ES-I3 (cell line): ENCODE measurements at regions not wholly inside any gene's neighbourhood (a gene's known extent, or its start where the extent isn't known, plus 50 kb on each side); places are given as distances from the start of the nearest gene placed in this dataset.

Experiments used
- H3K36me3 ChIP-seq: 2 replicates; pipeline ENCODE4 v1.6.1; 2013; ENCODE audit warnings: mild to moderate bottlenecking, low read length, control low read depth, moderate library complexity; ENCODE audit not compliant: insufficient read depth
- H3K4me1 ChIP-seq: 2 replicates; pipeline ENCODE4 v1.6.1; 2013; ENCODE audit warnings: mild to moderate bottlenecking, control low read depth, low read length; ENCODE audit not compliant: insufficient read depth
- H3K9ac ChIP-seq: 2 replicates; pipeline ENCODE4 v1.6.1; 2013; ENCODE audit warnings: low read depth, mild to moderate bottlenecking, low read length, moderate library complexity
- H3K9me3 ChIP-seq: 2 replicates; pipeline ENCODE4 v1.6.1; 2013; ENCODE audit warnings: mild to moderate bottlenecking, low read length, moderate library complexity; ENCODE audit not compliant: control insufficient read depth, insufficient read depth

GRCh38 chr7:46750321-46750865, 829.3 kb upstream of the IGFBP3 start:
- no peak overlapping the region for H3K9ac ChIP-seq
- no peaks in the 10 kb centered on the region for H3K4me1 ChIP-seq

GRCh38 chr7:46747869-46748576, 827.0 kb upstream of the IGFBP3 start:
- Histone ChIP-seq H3K36me3 (no peaks in the 10 kb centered on the region), H3K9ac (no peak overlapping the region), H3K9me3 (no peaks in the 10 kb centered on the region), H3K4me1 (no peaks in the 10 kb centered on the region)

More at GRCh38 chr7:46750321-46750865, 829.3 kb upstream of the IGFBP3 start:
- Histone ChIP-seq H3K9me3 (no peaks in the 10 kb centered on the region), H3K36me3 (no peaks in the 10 kb centered on the region)

GRCh38 chr7:46746695-46747687, 825.9 kb upstream of the IGFBP3 start:
- Histone ChIP-seq H3K9me3 (no peaks in the 10 kb centered on the region), H3K36me3 (no peaks in the 10 kb centered on the region), H3K9ac (no peak overlapping the region), H3K4me1 (no peaks in the 10 kb centered on the region)

GRCh38 chr7:46745707-46746090, 824.6 kb upstream of the IGFBP3 start:
- Histone ChIP-seq H3K4me1 (no peaks in the 10 kb centered on the region), H3K9ac (no peak overlapping the region), H3K36me3 (no peaks in the 10 kb centered on the region), H3K9me3 (no peaks in the 10 kb centered on the region)

- no peaks in the 10 kb centered on the region for H3K36me3 ChIP-seq
- no peaks in the 10 kb centered on the region for H3K9me3 ChIP-seq
- no peaks in the 10 kb centered on the region for H3K4me1 ChIP-seq
- no peak overlapping the region for H3K9ac ChIP-seq
Measured at GRCh38 chr7:46744957-46745706, 824.1 kb upstream of the IGFBP3 start.

- Histone ChIP-seq H3K36me3 (no peaks in the 10 kb centered on the region), H3K9ac (no peak overlapping the region), H3K9me3 (no peaks in the 10 kb centered on the region), H3K4me1 (no peaks in the 10 kb centered on the region; the same call in 1 of the 2 replicates)
Measured at GRCh38 chr7:46742601-46743000, 821.5 kb upstream of the IGFBP3 start.

GRCh38 chr7:46741938-46742540, 821.0 kb upstream of the IGFBP3 start:
- Histone ChIP-seq H3K9me3 (no peaks in the 10 kb centered on the region), H3K4me1 (no peaks in the 10 kb centered on the region; the same call in 1 of the 2 replicates), H3K36me3 (no peaks in the 10 kb centered on the region), H3K9ac (no peak overlapping the region)

- no peaks in the 10 kb centered on the region; the same call in 1 of the 2 replicates for H3K4me1 ChIP-seq
- H3K9me3 ChIP-seq = no peaks in the 10 kb centered on the region
- H3K36me3 ChIP-seq = no peaks in the 10 kb centered on the region
- no peak overlapping the region for H3K9ac ChIP-seq
Measured at GRCh38 chr7:46741181-46741580, 820.1 kb upstream of the IGFBP3 start.

- no peak overlapping the region for H3K9ac ChIP-seq
- H3K4me1 ChIP-seq = no peaks in the 10 kb centered on the region; the same call in 1 of the 2 replicates
- H3K9me3 ChIP-seq = no peaks in the 10 kb centered on the region
- H3K36me3 ChIP-seq = no peaks in the 10 kb centered on the region
Measured at GRCh38 chr7:46739518-46740234, 818.6 kb upstream of the IGFBP3 start.

GRCh38 chr7:46738796-46739195, 817.7 kb upstream of the IGFBP3 start:
- no peaks in the 10 kb centered on the region for H3K36me3 ChIP-seq

GRCh38 chr7:46738165-46738564, 817.1 kb upstream of the IGFBP3 start:
- Histone ChIP-seq H3K4me1 (no peaks in the 10 kb centered on the region; the same call in 1 of the 2 replicates), H3K9ac (no peak overlapping the region), H3K36me3 (no peaks in the 10 kb centered on the region)

More at GRCh38 chr7:46738796-46739195, 817.7 kb upstream of the IGFBP3 start:
- Histone ChIP-seq H3K9ac (no peak overlapping the region), H3K9me3 (no peaks in the 10 kb centered on the region), H3K4me1 (no peaks in the 10 kb centered on the region; the same call in 1 of the 2 replicates)

GRCh38 chr7:46725838-46726237, 804.8 kb upstream of the IGFBP3 start:
- H3K4me1 ChIP-seq = no peaks in the 10 kb centered on the region
- H3K9me3 ChIP-seq = no peaks in the 10 kb centered on the region; the same call in 1 of the 2 replicates
- H3K9ac ChIP-seq = no peak overlapping the region
- no peaks in the 10 kb centered on the region for H3K36me3 ChIP-seq

More at GRCh38 chr7:46738165-46738564, 817.1 kb upstream of the IGFBP3 start:
- no peaks in the 10 kb centered on the region for H3K9me3 ChIP-seq

GRCh38 chr7:46725136-46725535, 804.1 kb upstream of the IGFBP3 start:
- Histone ChIP-seq H3K9me3 (no peaks in the 10 kb centered on the region; the same call in 1 of the 2 replicates), H3K4me1 (no peaks in the 10 kb centered on the region), H3K9ac (no peak overlapping the region), H3K36me3 (no peaks in the 10 kb centered on the region)
